HT1080 (cell line): ENCODE measurements at regions not wholly inside any gene's neighbourhood (a gene's known extent, or its start where the extent isn't known, plus 50 kb on each side); places are given as distances from the start of the nearest gene placed in this dataset.
"Not testable (repeated sequence)": the region's sequence is repeated elsewhere in the genome, so short reads cannot be mapped to it uniquely, and the experiment has no call there.

Experiments
- DNase-seq: peaks from one replicate; pipeline ENCODE4 v3.0.0-alpha.2; 2015; ENCODE audit warnings: low read depth

DNA sequence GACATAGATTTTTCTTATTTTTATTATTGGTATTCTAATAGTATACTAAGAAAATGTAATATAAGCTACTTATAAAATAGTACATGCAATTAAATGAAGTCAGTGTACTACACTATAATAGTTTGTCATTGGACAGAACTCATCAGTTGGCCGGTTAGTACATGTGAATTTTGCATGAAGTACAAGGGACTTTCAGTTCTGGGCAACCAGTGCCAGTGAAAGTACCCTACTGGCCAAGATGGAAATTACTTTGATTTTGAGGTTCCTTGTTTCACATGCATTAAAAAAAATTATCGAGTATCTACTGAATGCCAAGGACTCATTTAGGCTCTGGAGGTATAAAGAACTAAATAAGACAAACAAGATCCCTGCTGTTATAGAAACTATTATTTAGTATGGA lies 213.4 kb upstream of the ELL2 start:
- DNase-seq, result no peak

DNA sequence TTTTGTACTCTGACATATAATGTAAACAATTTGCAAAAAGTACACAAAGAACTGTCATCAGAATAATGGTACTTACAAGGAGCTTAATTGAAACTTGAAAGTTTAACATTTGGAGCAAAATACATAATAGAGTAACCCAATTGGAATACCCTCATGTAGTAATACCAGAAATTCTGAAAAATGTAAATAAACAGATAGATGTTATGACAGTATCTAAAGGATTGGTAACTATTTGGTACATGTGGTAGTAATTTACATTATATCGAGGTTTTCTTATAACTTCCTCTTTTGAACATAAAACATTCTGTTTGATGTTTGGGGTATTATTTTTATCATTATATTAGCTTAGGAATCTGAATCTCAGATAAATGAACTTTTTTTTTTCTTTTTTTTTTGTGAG lies 211.7 kb upstream of the ELL2 start:
- DNase-seq, result no peak

DNA sequence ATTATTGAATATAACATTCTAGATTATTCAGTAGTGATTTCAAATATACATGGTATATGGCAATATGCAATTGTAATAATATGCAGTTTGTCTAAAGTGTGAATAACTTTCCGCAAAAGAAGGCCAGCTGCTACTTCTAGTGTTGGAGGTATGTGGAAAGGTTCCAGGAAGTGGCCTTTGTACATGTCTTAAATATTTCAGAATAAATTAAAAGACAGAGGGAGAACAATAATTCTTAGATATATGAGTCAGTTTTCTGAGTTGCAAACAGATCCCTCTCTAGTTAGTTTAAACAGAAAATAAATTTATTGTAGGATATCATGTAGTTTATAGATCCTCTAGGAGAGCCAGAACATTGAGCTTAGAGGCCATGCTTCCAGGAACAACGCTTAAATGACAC lies 210.8 kb upstream of the ELL2 start:
- DNase-seq, result no peak

DNA sequence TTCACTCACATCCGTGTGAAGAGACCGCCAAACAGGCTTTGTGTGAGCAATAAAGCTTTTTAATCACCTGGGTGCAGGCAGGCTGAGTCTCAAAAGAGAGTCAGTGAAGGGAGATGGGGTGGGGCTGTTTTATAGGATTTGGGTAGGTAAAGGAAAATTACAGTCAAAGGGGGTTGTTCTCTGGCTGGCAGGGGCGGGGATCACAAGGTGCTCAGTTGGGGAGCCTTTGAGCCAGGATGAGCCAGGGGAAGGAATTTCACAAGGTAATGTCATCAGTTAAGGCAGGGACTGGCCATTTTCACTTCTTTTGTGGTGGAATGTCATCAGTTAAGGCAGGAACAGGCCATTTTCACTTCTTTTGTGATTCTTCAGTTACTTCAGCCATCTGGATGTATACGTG lies 210.3 kb upstream of the ELL2 start:
- DNase-seq, result not testable (repeated sequence)

DNA sequence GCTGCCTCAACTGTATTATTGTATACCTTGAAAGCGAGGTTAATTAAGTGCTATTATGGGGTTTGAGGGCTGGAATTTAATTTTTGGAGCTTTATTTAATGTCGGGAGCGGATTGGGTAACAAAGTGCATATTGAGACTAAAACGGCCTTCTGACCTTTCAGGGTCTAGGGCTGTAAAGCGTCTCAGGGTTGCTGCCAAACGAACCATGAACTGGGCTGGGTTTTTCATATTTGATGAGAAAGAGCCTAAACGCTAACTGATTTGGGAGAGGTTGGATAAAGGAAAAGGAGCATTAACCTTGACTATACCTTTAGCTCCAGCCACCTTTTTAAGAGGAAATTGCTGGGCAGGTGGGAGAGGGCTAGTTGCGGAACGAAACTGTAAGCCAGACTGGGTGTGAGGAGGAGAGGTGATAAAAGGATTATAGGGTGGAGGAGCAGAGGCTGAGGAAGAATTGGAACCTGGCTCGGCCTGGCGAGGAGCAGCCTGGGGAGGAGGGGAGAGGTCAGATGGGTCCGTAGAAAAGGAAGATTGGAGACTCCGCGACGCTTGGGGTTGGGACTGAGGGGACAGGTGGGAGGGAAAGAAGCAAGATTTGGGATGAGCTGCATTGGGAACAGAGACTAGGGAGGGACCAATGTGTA lies 209.0 kb upstream of the ELL2 start:
- DNase-seq, result not testable (repeated sequence)

DNA sequence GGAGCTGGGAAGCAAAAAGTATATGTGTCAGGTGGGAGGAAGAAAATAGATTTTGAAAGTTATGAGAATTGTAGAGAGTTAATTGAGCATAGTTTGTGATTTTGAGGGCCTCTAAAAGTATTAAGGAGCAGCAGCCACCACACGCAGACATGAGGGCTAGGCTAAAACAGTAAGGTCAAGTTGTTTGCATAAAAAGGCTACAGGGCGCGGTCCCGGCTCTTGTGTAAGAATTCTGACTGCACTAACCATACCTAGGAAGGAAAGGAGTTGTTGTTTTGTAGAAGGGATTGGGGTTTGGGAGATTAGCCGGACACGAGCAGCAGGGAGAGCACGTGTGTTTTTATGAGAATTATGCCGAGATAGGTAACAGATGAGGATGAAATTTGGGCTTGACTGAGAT lies 207.2 kb upstream of the ELL2 start:
- not testable (repeated sequence) for DNase-seq

DNA sequence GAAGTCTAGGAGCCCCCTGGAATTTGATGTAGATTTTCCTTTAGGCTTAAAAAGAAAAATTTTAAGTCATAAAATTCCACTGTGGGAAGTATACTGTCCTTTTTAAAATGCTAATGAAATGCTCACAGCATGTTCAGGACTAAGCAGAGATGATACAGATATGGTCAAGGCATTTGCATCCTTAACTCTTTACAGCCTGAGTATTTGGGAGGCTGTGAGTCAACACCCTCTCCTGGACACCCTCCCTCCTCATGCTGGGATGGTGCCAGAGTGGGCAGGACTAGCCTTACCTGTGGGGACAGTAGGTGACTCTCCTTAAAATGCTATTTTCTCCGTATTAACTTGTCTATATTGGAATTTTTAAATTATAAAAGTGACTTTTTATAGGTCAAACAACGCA lies 197.4 kb upstream of the ELL2 start:
- no peak for DNase-seq

DNA sequence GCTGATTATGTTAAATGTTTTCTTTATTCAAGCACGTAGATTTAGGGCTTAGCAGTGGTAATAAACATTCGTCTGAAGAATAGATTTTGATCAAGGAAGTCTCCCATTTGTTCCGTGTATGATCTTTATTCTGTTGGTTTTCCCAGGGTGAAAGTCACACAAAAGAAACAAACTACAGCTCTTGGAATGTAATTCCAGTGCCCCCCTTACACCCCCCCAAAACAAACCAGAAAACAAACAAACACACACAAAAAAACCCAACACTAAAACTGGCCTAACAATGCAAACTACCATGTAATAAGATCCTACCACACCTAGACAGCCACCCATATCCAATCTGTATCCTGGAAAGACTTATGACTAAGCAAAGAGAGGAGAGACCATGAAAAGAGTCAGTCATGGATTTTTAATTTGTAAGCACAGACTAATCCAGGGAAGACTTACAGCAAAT lies 196.2 kb upstream of the ELL2 start:
- DNase-seq, result peak; percentile 40

DNA sequence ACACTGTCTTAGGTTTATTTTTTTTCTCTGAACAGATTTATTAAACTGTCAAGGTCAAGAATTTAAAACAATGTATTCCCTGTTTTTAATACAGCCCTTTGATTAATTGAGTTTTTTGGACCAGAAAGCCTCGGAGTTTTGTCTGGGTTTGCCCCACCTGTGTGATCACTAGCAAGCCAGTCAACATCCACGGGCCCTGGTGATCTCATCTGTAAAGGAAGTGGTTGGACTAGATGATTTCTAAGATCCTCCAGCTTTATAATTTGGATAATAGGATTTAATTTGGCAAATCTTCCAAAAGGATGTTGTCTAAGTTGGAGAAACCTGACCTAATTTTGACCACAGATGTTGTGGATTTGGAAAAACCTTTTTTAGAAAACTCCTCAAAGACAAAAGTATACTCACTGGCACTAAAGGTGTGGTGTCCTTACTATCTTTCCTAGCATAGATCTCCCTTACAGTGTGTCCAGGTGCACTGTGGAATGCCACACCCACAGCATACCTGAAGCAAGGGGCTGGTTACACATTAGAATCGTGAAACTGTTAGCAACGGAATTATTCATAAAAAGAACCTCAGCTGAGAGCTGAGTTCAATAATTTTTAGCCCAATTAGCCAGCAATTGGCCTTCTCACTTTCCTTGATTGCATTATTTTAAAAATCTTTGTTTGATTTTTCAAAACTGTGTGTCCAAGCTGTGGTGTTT lies 195.6 kb upstream of the ELL2 start:
- DNase-seq, result no peak

DNA sequence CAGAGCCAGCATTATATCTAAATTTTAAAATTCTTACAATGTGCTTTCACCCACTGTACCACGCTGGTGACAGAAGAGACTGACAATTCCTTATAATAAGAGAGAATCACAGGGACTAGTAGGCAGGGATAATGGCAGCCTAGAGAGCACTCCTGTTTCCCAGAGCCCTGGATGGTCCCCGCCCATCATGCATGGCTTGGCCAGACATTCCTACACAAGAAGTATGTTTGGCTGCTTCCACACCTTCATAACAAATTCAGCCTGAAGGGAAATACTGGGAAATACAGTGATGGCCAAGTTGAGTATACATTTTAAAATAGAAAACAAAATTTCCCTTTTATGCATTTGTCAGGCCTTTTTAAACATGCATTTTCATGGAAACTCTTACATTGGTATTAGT lies 193.5 kb upstream of the ELL2 start:
- no peak for DNase-seq

DNA sequence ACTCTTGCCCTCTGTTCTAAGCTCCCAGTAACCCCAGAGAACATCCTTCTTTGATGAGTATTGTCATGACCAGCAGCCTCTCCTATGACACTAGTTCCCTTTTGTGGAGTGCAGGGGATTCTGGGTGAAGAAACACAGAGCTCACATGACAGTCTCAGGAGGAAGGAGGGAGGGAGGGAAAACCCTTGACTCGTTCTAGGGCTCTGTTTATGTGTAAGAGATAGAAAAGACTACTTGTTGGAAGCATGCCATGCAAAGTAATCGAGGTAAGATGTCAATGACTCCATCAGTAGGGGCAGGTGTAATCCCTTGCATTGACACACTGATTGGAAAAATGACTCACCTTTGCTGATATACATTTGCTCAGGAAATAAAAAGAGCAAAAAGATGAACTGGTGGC lies 190.2 kb upstream of the ELL2 start:
- DNase-seq, result no peak

DNA sequence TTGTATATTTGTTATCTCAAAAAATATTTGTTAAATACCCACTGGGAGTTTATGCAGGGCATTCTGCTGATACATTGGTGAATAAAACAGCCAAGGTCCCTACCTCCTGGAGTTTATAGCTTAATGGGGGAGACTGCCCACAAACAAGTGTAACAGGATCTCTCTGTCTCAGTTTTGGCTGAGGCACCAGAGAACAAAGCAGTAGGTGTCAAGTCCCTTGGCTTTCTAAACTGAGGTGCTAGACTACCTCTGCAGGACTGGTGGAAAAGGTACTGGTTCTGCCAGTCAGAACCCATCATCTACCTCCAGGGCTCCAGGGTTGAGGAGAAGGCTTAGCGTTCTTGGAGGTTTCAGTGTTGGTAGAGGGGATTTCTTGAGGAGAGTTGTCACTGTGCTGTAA lies 188.4 kb upstream of the ELL2 start:
- no peak for DNase-seq

DNA sequence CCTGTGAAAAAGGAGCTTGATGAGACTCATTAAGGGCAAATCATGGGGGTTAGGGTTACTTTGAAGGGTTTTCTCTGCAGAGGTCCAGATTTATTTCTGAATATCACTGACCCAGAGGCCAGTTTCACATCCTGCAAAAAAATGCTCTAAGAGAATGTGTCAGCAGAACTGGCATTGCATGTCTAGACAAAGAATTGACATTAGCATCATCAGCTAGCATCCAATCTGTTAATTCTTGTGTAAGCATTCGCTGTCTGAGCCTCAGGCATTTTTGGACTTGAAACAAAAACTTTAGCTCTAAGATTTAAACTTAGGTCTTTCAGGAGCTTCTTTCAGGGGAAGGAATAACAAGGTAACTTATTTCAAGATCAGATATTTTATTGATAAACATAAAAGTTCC lies 187.9 kb upstream of the ELL2 start:
- no peak for DNase-seq

DNA sequence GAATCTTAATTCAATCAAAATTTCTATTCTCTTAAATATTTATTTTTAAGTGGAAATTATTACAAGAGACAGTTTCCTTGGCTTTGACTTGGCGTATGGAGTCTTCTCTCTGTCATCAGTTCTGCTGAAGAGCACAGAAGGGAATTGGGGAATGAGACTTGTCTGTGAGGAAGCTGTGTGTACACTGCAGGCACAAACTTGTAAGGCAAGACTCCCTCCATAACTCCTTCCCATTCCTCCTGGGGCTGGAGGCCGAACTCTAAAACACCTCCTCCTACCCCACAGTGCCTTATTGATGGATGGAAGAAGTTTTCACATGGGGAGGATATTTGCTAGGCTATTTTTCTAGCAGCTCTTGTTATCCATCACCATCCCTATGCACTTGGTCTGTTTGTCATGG lies 187.4 kb upstream of the ELL2 start:
- DNase-seq, result no peak

DNA sequence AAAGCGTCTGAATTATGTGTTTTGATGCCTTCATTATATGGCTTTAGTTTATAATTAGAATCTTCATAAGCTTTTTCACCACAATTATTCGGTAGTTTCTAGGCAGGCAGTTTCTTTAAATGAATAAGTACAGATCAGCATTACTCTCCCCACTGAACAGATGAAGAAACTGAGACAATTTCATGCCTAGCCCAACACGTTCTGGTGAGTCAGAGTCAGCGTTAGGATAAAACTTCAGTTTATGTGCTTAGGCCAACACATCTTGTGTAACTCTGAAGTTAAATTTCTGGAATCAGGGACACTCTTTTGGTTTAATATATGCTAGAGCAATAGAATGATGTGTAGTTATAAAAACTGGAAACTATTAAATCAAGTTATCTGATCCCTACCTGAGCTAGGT lies 186.7 kb upstream of the ELL2 start:
- no peak for DNase-seq

DNA sequence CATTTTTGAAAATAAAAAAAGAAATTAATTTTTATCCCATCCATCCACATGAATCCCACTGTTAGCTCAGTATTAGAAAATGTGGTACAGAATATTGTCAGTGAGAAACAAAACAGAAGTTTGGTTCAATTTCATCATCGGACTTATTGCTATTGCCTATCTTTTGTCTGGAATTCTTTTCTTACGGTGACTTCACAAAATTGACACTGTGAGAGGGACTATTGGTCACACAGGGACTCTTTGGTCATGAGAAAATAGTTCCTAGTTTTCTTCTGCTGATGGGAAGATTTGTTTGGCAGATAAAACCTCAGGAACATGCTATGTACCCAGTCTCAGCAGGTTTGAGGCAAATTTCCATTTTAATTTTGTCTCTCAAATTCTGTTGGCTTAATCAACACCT lies 186.2 kb upstream of the ELL2 start:
- no peak for DNase-seq

DNA sequence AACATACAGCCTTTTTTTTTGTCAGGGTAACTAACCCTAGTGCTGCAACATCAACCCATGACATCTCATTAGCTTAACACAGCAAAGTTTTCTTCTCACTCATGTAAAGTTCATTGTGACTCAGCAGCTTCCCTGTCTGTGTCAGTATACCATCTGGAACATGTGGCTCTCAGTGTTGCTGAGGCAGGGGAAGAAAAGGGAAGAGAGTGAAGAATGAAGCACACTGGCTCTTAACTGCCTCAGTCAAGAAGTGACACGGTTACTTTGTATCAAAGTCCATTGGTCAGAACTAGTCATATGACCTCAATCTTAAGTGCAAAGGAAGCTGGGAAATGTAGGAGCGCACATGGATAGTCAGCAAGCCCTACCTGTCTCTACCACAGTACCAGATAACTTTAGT lies 185.0 kb upstream of the ELL2 start:
- DNase-seq, result peak; percentile 57

DNA sequence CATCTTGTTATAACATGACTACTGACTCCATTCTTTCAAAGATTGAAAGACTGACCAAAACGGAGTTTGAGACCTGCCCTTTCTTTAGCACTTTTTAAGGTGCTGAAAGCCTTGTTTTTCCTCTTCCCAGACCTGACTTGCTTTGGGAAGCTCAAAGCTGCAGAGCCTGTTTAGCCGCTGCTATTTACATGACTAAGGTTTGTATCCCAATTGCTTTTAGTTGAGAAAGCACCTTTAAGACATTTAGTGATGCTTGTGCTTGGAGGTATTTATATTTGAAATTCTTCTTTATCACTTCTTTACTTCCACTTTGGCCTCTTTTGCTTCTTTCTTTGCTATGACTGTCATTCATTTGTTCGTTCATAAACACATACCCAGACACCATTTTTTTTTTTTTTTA lies 182.6 kb upstream of the ELL2 start:
- no peak for DNase-seq

DNA sequence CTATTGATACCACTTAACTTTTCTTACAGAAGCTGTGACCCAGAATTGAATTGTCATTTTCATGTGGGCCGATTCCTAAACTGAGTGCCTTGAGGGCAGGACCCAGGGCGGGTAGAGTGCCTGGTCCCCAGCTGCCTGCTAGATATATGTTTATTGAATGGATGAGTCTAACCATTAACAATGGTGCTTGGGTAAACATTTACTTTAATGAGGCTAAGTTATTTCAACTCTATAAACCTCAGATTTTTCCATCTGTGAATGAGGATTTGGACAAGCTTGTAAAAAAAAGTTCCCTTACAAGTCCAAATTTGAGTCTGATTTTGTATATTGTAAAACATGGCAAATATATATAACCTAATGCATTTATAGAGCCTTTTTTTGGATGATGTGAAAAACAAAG lies 181.8 kb upstream of the ELL2 start:
- no peak for DNase-seq

DNA sequence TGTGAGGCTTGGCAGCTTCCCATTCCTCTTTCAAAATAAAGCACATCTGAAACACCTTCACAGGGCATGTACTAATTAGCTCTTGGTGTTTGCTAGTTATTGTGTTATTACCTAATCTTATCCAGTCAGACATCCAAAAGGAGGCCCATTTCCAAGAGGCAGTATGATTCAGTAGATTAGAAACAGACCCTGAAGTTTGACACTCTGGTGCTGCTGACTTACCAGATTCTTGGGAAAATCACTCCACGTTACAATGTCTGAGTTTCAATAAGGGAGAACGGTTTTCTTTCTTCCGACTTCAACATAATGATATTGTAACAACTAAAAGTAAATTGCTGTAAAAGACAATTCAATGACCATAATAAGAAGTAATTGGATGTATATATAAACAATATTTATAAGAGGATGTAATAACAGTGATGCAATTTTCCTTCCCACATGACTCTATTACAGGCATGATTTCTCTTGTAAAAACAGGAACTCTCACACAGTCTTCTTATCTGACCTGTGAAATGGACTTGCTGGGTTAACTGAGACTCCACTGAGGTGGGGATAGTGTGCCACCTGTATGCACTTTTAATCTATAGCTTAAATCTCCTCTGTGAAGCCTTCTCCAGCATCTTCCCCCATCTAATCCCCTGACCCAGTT lies 181.3 kb upstream of the ELL2 start:
- no peak for DNase-seq

DNA sequence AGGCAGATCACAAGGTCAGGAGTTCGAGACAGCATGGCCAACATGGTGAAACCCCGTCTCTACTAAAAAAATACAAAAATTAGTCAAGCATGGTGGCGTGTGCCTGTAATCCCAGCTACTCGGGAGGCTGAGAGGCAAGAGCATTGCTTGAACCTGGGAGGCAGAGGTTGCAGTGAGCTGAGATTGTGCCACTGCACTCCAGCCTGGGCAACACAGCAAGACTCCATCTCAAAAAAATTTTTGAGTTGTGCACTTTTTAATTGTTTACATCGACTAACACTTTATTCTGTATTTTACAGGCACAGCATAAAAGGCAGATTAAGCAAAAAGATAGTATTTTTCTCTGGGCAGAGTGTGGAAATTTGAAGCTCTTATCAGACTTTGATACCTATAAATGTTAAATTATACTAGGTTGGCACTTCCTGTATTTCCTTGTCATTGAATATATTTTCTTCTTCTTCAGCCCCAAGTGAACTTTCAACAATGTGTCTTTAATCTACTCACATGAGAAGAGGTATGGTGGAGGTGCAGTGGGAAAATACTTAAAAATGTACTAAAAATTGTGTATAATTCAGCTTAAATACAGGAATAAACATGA lies 180.6 kb upstream of the ELL2 start:
- DNase-seq, result no peak

DNA sequence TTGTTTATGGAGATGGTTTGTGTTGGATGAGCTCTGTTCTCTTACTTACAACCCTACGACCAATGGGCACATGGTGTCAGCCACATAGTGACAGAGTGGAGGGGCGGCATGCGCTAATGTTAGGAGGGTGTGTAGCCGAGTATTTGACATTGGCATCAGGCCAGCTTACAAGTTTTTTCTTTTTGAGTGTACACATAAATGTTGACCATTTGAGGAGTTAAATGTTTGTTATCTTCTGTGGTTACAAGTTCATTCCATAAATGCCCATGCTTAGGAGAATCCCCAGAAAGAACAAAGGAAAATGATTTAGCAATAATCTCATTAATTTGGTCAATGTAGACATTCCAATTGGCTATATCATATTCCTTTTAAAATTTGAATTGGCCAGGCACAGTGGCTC lies 180.1 kb upstream of the ELL2 start:
- no peak for DNase-seq

DNA sequence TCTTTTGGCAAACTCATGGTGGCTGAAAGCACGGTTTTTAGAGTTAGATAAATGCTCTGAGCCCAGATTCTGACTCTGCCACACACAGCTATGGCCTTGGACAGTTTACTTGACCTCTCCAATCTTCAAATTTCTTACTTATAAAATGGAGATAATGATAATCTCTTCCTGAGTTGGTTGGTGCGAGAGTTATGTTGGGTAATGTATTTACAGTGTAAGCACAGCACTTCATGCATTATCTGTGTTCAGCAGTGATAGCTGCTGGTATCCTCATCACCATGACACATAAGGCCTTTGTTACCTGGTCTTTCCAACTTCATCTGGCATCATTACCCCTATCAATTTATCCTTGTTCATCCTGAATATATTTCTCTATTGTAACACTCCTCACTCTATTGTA lies 178.8 kb upstream of the ELL2 start:
- no peak for DNase-seq
